ENCODE measurements at regions not wholly inside any gene's neighbourhood (a gene's known extent, or its start where the extent isn't known, plus 50 kb on each side); places are given as distances from the start of the nearest gene placed in this dataset.

DNA sequence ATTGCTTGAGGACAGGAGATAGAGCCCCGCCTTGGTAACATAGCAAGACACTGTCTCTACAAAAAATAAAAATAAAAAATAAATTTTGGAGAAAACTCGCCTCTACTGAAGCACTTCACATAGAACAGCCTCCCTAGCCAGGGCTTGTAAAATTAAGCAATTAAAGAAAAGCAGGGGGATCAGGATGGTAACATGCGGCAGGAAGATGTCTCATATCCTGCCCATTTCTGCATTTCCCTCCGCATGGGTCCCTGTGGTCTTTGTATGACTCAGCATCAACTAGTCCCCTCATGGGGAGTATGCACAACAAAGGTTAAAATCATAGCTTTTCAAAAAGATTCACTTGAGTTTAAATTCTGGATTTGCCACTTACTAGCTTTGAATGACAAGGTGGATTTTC is 379.0 kb downstream of the EPHA7 start:
- Histone ChIP-seq H3K4me3 (replicated peaks in 1 of 3) (no peak overlapping the region), H3K4me1 (no peaks in the 10 kb centered on the region), H3K36me3 (no peaks in the 10 kb centered on the region), H3K27ac (no peak overlapping the region), H3K9me3 (no peaks in the 10 kb centered on the region), H3K27me3 (no peaks in the 10 kb centered on the region)
- intact Hi-C loops (cut with DNase I), result no loop called here
- TF ChIP-seq, protein P1, sequence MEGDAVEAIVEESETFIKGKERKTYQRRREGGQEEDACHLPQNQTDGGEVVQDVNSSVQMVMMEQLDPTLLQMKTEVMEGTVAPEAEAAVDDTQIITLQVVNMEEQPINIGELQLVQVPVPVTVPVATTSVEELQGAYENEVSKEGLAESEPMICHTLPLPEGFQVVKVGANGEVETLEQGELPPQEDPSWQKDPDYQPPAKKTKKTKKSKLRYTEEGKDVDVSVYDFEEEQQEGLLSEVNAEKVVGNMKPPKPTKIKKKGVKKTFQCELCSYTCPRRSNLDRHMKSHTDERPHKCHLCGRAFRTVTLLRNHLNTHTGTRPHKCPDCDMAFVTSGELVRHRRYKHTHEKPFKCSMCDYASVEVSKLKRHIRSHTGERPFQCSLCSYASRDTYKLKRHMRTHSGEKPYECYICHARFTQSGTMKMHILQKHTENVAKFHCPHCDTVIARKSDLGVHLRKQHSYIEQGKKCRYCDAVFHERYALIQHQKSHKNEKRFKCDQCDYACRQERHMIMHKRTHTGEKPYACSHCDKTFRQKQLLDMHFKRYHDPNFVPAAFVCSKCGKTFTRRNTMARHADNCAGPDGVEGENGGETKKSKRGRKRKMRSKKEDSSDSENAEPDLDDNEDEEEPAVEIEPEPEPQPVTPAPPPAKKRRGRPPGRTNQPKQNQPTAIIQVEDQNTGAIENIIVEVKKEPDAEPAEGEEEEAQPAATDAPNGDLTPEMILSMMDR (IDR thresholded peaks at IDR 0.05), result no peak
- no peak for TF ChIP-seq POLR2A (IDR thresholded peaks at IDR 0.05)
- WGBS, 2 donors, result 81 to 83% methylated on average over 4 of the region's 4 CpGs
- no peak for DNase-seq

DNA sequence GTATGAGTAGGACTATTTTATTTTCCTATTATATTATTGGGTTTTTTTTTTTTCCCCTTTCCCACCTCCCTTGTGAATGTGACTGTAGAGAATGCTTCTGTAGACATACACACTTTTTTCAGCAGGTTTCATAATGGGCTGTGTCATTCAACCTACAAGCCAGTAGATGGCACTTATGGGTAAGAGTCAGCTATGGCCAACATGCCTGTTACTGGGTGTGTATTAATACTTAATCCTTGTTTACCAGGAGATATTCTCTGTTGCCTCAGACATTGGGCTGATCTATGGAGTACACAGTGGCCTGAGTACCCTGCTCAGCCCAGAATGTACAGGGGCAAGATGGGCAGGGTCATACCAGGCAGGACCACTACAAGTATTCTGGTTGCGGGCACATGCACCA is 382.5 kb downstream of the EPHA7 start:
- H3K9me3 ChIP-seq, result no peaks in the 10 kb centered on the region
- H3K27me3 ChIP-seq, result no peaks in the 10 kb centered on the region
- no peak for DNase-seq
- H3K36me3 ChIP-seq, result no peaks in the 10 kb centered on the region
- WGBS, 2 donors, result 100% methylated on average over 1 of the region's 1 CpG
- TF ChIP-seq POLR2A (IDR thresholded peaks at IDR 0.05), result no peak
- TF ChIP-seq, protein P1 (IDR thresholded peaks at IDR 0.05), result no peak
- no peak overlapping the region for H3K27ac ChIP-seq
- intact Hi-C loops (cut with DNase I), result no loop called here
- no peak overlapping the region for H3K4me3 ChIP-seq (replicated peaks in 1 of 3)
- H3K4me1 ChIP-seq, result no peaks in the 10 kb centered on the region

DNA sequence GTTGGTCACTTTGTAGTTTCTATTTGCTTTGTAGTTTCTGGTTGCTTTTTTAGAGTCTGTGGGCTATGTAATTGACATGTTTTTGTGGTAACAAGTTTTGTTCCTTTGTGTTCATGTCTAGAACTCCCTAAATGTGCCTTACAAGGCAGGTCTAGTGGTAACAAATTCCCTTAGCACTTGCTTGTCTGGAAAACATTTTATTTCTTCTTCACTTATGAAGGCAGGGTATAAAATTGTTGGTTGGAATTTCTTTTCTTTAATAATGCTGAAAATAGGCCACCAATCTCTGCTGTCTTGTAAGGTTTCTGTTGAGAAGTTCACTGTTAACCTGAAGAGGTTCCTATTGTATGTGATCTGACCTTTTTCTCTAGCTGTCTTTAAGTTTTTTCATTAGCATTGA is 383.6 kb downstream of the EPHA7 start:
- no peak for TF ChIP-seq POLR2A (IDR thresholded peaks at IDR 0.05)
- TF ChIP-seq, protein P1 (IDR thresholded peaks at IDR 0.05), result no peak
- Histone ChIP-seq H3K4me1 (no peaks in the 10 kb centered on the region), H3K9me3 (no peaks in the 10 kb centered on the region), H3K27ac (no peak overlapping the region), H3K27me3 (no peaks in the 10 kb centered on the region), H3K36me3 (no peaks in the 10 kb centered on the region), H3K4me3 (replicated peaks in 1 of 3) (no peak overlapping the region)
- no peak for DNase-seq
- intact Hi-C loops (cut with DNase I), result no loop called here

DNA sequence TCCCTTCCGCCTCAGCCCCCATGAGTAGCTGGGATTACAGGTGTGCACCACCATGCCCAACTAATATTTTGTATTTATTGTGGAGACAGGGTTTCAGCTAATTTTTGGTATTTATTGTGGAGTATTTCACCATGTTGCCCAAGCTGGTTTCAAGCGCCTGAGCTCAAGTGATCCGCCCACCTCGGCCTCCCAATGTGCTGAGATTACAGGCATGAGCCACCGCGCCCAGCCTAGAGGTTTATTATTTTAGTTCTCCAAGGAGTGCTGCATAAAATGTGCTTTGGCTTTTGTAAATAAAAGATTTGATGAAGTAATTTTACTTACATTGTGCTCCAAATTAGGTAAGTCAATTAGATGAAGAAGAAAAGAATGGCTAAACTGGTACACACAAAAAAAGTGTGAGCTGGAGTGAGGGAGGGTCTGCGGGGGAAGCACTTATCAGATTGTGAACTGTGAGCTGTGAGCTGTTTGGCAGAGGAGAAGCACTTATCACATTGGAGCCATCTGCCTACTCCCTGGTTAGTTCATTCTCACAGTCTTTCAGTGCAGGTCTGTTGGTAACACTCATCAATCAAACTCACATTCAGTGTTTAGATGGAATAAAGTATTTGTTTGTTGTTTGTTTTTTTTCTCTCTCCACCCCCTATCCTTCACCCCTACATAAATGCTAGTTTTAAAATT is 398.0 kb downstream of the EPHA7 start:
- no peak for TF ChIP-seq POLR2A (IDR thresholded peaks at IDR 0.05)
- TF ChIP-seq, protein P1 (IDR thresholded peaks at IDR 0.05), result no peak
- intact Hi-C loops (cut with DNase I), result no loop called here

DNA sequence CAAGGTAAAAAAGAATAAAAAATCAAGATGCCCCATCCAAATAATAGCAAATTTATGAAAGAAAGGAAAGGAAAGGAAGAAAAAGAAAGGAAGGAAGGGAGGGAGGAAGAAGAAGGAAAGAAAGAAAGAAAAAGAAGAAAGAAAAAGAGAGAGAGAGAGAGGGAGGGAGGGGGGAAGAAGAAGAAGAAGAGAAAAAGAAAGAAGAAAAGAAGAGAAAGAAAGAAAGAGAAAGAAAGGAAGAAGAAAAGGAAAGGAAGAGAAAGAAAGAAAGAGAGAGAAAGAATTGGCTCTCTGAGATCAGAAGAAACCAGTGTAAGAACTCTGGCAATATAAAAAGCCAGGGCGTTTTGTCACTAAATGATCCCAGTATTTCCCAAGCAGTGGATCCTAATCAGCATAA is 401.7 kb downstream of the EPHA7 start:
- Histone ChIP-seq H3K4me3 (replicated peaks in 1 of 3) (no peak overlapping the region), H3K27ac (no peak overlapping the region), H3K9me3 (no peaks in the 10 kb centered on the region), H3K4me1 (no peaks in the 10 kb centered on the region), H3K36me3 (no peaks in the 10 kb centered on the region), H3K27me3 (no peaks in the 10 kb centered on the region)
- intact Hi-C loops (cut with DNase I), result no loop called here
- 75 to 85% methylated on average over 1 of the region's 1 CpG for WGBS, 2 donors
- DNase-seq, result no peak
- TF ChIP-seq POLR2A (IDR thresholded peaks at IDR 0.05), result no peak
- TF ChIP-seq, protein P1 (IDR thresholded peaks at IDR 0.05), result no peak

More for the DNA sequence above, 398.0 kb downstream of the EPHA7 start:
- Histone ChIP-seq H3K27ac (no peak overlapping the region), H3K4me3 (replicated peaks in 1 of 3) (no peak overlapping the region), H3K27me3 (no peaks in the 10 kb centered on the region), H3K36me3 (no peaks in the 10 kb centered on the region), H3K4me1 (no peaks in the 10 kb centered on the region), H3K9me3 (no peaks in the 10 kb centered on the region)
- WGBS, 2 donors, result 64 to 70% methylated on average over 7 of the region's 7 CpGs
- DNase-seq, result no peak

Measured in thyroid gland (tissue), 4 donors.